GM21390 (cell line): ENCODE measurements at regions not wholly inside any gene's neighbourhood (a gene's known extent, or its start where the extent isn't known, plus 50 kb on each side); places are given as distances from the start of the nearest gene placed in this dataset.

Experiments used
- ATAC-seq: cut with Tn5 transposase; IDR thresholded peaks from one replicate; pipeline ENCODE4 v1.9.1; 2021; ENCODE audit not compliant: unreplicated experiment

DNA sequence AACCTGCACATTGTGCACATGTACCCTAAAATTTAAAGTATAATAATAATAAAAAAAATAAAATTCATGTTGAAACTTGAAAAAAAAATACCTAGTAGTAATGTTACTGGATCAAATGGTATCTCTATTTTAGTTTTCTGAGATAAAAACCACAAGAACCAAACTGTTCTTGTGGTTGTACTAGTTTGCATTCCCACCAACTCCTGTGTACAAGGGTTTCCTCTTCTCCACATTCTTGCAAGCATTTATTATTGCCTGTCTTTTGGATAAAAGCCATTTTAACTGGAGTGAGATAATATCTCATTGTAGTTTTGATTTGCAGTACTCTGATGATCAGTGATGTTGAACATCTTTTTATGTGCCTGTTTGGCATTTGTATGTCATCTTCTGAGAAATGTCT, 177.7 kb downstream of the KIF20B start:
- no peak for ATAC-seq

GRCh38 chr10:89887406-89887805, 186.0 kb downstream of the KIF20B start:
- peak; percentile 71 for ATAC-seq

DNA sequence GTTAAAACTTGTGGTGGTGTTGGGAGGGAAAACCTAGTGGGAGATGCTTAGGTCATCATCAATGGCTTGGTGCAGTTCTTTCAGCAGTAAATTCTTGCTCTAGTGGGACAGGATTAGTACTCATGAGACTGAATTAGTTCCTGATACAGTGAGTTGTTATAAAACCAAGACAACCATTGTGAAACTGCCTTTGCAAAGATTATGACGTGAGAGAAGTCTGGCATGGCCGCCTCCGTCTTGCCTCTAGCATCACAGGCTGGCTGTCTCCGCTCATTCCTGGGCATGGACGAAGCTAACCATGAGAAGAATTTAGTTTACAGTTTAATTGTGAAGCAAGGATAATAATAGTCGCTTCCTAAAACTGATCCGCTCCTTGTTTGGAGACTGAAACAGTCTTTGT, 186.4 kb downstream of the KIF20B start:
- ATAC-seq: peak; percentile 73

DNA sequence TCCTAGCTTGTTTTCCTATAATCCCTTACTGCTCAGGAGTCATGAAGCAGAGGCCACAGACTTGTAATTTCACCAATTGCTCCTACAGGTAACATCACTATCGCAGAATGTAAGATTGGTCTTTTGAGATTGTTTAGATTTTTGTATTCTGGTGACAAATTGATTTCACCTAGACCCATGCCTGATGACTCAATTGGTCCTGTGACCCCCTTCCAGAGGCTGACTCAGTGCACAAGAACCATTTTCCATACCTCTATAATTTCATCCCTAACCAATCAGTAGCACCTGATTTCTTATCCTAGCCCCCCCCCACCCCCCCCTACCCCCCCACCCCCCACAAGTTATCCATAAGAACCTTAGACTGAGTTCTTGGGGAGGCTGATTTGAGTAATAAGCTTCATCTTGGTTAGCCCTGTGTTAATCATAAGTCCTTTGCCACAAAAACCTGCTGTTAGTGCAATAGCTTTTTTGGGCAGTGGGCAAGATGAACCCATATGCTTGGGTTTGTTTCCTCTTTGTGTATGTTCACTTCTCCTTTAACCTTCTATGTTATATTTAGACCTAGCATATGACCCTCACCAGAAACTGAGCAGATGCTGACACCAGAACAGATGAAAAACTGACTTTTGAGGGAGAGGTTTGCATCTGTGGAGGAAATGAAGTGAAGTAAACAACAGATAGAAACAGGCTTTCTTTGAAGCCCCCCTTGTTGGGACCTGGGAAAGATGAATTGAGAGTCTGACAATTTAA, 187.1 kb downstream of the KIF20B start:
- peak; percentile 62 for ATAC-seq

DNA sequence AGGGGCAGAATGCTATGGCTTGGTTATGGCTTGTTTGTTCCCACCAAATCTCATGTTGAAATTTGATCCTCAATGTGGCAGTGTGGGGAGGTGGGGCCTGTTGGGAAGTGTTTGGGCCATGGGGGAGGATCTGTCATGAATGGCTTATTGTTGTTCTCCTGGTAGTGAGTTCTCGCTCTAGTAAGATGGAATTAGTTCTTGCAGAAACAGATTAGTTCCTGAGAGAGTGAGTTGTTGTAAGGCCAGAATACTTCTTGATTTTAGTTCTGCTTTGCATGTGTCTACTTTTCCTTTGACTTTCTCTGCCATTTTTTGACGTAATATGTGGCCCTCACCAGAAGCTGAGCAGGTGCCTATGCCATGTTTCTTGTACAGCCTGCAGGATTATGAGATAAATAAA, 188.2 kb downstream of the KIF20B start:
- ATAC-seq: no peak

GRCh38 chr10:89891006-89891535, 189.7 kb downstream of the KIF20B start:
- no peak for ATAC-seq

GRCh38 chr10:89894051-89894450, 192.7 kb downstream of the KIF20B start:
- no peak for ATAC-seq

DNA sequence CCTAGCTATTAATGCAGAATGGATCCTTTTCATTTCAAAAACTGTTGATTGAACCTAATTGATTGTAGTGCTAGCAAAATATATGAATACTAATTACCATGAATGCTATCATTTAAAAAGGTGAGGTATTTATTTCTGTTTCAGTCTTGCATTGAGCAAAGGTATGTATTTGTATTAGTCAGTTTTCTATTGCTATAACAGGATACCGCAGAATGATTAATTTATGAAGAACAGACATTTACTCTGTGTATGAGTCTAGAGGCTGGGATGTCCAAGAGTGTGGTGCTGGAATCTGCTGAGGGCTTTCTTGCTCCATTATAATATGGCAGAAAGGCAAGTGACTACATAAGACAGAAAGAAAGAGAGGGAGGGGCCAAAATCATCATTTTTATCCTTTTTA, 199.2 kb downstream of the KIF20B start:
- ATAC-seq: no peak

GRCh38 chr10:89901895-89902294, 200.5 kb downstream of the KIF20B start:
- ATAC-seq: no peak

DNA sequence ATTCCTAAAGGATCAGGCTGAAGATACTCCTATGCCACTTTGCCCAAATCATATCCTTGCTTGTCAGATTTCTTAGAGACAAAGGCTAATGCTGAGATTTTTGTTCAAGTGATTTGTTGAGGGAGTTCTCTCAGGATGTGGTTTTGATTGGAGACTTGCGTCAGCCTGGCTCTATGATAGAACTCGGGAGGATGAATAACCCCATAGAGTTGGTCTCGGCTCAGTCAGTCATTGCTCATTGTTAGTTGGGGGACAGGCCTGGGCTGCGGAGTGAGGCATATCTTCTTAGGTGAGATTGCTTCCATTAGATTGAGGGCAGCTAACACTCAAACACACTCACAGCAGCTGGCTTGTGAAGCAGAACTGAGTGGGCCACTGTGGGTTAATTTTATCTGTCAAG, 203.4 kb downstream of the KIF20B start:
- no peak for ATAC-seq

GRCh38 chr10:89909752-89910151, 208.4 kb downstream of the KIF20B start:
- ATAC-seq: no peak

GRCh38 chr10:89915021-89915420, 213.6 kb downstream of the KIF20B start:
- ATAC-seq: no peak

DNA sequence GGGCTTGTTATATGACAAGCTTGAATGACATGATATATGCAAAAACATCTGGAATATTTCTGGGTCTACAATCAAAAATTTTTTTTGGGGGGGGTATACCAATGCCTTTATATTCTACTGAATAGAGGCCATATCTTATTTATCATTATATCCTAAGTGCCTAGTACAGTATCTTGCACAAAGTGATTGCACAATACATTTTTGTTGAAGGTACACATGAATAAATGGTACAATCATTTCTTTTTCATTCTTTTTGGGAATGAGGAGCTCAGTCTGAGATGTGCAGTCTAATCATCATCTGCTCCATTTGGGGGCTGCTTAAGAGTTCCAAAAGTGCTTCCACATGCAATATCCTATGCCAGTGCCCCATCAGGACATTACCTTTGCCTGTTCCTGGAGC, 214.6 kb downstream of the KIF20B start:
- ATAC-seq: no peak

GRCh38 chr10:89916468-89917215, 215.3 kb downstream of the KIF20B start:
- no peak for ATAC-seq

DNA sequence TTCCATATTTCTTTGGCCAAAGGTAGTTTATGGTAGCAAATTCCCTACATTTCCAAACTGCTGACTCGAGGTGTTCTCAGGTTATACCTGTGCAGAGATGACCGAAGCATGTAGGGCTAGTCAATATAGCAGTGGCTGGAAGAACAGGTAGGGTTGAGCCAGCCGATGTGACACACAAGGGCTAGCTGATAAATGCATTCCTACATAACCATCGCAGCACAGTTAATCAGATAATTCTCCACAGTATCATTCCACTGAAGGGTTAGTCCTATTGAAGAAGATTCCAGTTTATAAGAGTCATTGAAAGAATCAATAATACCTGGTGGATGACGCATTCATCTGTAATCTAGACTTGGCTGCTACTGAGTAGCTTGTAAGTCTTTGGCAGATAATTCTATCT, 220.0 kb downstream of the KIF20B start:
- no peak for ATAC-seq

GRCh38 chr10:89923661-89924060, 222.3 kb downstream of the KIF20B start:
- ATAC-seq: no peak

DNA sequence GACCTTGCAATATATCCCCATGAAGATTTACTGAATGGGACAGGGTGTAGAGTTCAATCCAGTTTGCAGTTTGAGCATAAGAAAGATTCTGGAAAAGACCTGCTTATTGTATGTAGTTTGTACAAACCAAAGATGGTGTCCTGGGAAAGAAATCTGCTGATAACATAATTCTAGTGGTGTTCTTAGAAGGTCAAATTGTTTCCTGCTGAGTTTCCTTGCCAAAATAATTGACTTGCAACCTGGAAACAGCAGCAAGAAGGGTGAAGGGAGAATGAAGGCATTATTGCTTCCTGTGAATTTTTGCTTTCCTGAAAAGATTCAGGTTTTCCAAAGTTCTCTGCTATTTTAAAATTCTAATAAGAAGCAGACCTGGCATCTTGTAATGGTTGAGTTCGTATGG, 222.9 kb downstream of the KIF20B start:
- no peak for ATAC-seq

DNA sequence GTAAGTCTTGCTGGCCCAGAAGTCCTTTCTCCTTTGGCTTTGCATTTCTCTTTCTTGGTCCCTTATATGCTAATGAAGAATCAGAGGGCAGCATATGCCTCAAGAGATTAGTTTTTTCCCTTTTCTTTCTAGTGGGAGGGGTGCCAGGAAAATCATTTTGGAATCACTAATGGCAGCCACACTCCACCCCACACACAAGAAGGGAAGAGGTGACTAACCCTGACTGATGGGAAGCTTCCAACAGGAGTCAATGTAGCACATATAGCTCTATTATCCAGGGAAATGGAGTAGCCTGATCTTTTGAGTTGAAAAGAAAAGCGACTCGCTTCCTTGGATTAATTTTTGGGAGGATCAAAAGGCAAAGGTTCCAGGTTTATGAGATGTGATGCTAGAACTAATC, 225.3 kb downstream of the KIF20B start:
- no peak for ATAC-seq

GRCh38 chr10:89929282-89930026, 228.1 kb downstream of the KIF20B start:
- ATAC-seq: no peak

DNA sequence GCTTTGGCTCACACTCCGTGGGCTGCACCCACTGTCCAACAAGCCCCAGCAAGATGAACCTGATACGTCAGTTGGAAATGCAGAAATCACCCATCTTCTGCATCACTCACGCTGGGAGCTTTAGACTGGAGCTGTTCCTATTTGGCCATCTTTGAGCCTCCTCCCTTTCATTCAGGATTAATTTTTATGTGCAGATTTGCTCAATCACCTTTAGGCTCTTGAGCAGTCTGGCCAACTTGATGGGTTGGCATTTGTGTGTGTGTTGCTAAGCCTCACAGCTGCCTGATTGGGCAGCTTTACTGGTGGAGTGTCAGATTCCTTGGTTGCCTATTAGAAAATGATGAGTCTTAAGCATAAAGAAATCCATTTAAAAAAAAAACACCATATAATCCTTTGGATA, 236.1 kb downstream of the KIF20B start:
- ATAC-seq: no peak

DNA sequence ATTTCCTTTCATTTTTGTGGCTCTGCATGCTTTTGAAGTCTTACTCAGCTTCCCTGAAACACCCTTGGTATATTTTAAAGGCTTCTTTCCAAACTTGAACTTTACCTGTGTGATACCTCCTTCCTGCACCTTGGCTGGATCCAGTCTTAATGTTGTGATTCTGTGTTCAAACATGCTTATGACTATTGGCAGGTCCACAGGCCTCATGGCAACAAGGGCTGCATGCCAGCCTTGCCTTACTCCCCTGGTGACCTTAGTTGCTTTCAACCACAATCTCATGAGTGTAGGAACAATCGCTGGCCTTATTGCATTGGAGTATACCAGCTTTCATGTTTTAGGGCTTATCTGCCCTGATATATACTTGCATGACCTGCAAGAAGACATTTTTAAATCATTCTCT, 238.7 kb downstream of the KIF20B start:
- ATAC-seq: no peak

DNA sequence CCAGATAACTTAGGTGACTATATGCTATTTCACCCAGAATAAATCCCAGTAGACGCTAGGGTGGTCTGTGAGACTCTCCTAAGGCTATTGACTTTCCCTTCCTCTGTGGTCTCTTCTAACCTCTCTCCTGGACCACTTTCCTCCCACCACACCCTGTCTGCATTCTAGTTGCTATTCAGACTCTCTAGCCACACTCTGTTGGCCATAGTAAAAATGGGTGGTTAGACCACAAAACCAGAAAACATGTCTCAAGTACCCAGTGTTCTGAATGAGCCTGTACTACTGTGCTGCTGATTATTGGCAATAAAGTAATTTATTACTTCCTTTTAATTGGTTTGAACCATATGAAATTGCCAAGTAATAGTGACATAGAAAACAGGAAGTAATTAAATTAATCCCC, 240.8 kb downstream of the KIF20B start:
- ATAC-seq: peak; percentile 45
